Upper lobe of right lung (tissue), 1 donor: ENCODE measurements at regions not wholly inside any gene's neighbourhood (a gene's known extent, or its start where the extent isn't known, plus 50 kb on each side); places are given as distances from the start of the nearest gene placed in this dataset.

Source experiments
- ATAC-seq: fragments of 200-7000 bp; cut with Tn5 transposase; one replicate; pipeline ENCODE4 v1.9.1; 2020; ENCODE audit warnings: mild to moderate bottlenecking, moderate library complexity
- DNase-seq: peaks from one replicate; pipeline ENCODE4 v3.0.0-alpha.2; 2020
- H3K27ac ChIP-seq: fragments of 200-600 bp; one replicate; pipeline ENCODE4 v1.8.0; 2022
- H3K27me3 ChIP-seq: fragments of 200-600 bp; one replicate; pipeline ENCODE4 v1.8.0; 2022; ENCODE audit warnings: mild to moderate bottlenecking
- H3K36me3 ChIP-seq: fragments of 200-600 bp; one replicate; pipeline ENCODE4 v1.8.0; 2022
- H3K4me1 ChIP-seq: fragments of 200-600 bp; one replicate; pipeline ENCODE4 v1.8.0; 2022
- H3K4me3 ChIP-seq: fragments of 200-600 bp; one replicate; pipeline ENCODE4 v1.8.0; 2022; ENCODE audit warnings: mild to moderate bottlenecking
- H3K9me3 ChIP-seq: fragments of 200-600 bp; one replicate; pipeline ENCODE4 v1.8.0; 2022
- intact Hi-C: fragments of 100-400 bp; cut with DNase I; formaldehyde crosslinking; loops from one replicate; pipeline ENCODE4 v1.11.0; 2022
- TF ChIP-seq, protein P1 (sequence below): fragments of 200-600 bp; IDR thresholded peaks from one replicate; pipeline ENCODE4 v1.8.0; 2022; ENCODE audit warnings: antibody characterized with exemption
- donor health status: DM: no; HTN: yes; CAD: no; lungs with severe emphysema.

DNA sequence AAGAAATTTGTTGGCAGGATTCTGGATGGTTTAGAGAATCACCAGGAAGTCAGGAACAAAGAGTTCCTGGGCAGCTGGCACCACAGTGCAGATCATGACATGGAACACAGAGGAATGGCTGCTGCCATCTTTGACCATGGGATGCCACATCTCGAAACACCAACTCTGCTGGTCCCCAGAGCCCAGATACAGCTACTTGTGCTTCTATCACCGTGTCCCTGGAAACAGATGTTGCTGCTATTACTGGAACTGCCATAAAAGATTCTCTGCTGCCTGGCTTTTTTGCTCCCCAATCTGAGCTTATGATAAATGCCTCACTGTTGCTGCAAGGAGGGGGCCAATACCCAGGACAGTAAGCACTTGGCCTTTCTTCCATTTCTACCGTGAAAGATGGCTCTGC is 185.2 kb downstream of the CSNK2A3 start:
- Histone ChIP-seq H3K27me3 (no peaks in the 10 kb centered on the region), H3K9me3 (no peaks in the 10 kb centered on the region), H3K36me3 (no peaks in the 10 kb centered on the region), H3K27ac (no peak overlapping the region), H3K4me1 (no peaks in the 10 kb centered on the region), H3K4me3 (no peak overlapping the region)
- ATAC-seq (no peak), DNase-seq (no peak)
- intact Hi-C loops, result no loop called here
- TF ChIP-seq, protein P1, sequence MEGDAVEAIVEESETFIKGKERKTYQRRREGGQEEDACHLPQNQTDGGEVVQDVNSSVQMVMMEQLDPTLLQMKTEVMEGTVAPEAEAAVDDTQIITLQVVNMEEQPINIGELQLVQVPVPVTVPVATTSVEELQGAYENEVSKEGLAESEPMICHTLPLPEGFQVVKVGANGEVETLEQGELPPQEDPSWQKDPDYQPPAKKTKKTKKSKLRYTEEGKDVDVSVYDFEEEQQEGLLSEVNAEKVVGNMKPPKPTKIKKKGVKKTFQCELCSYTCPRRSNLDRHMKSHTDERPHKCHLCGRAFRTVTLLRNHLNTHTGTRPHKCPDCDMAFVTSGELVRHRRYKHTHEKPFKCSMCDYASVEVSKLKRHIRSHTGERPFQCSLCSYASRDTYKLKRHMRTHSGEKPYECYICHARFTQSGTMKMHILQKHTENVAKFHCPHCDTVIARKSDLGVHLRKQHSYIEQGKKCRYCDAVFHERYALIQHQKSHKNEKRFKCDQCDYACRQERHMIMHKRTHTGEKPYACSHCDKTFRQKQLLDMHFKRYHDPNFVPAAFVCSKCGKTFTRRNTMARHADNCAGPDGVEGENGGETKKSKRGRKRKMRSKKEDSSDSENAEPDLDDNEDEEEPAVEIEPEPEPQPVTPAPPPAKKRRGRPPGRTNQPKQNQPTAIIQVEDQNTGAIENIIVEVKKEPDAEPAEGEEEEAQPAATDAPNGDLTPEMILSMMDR, result no peak

DNA sequence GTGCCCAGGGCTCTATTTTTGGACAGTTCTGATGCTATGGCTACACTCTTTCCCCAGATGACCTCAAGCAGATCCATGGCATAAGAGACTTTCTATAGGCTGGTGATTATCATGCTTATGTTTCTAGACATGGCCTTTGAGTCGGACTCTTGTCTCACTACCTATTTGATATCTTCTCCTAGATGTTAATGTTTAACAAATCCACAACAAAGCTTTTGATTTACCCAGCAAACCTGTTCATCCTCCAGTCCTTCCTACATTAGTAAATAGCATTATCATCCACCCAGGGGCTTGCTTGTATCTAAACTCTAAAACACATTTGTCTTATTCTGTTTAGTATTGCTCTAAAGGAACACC is 188.7 kb downstream of the CSNK2A3 start:
- no peak overlapping the region for H3K4me3 ChIP-seq
- DNase-seq, result no peak
- no peak overlapping the region for H3K27ac ChIP-seq
- intact Hi-C loops, result no loop called here
- TF ChIP-seq, protein P1, result no peak
- no peaks in the 10 kb centered on the region for H3K4me1 ChIP-seq
- H3K36me3 ChIP-seq, result no peaks in the 10 kb centered on the region
- no peaks in the 10 kb centered on the region for H3K9me3 ChIP-seq
- ATAC-seq, result no peak
- H3K27me3 ChIP-seq, result no peaks in the 10 kb centered on the region

DNA sequence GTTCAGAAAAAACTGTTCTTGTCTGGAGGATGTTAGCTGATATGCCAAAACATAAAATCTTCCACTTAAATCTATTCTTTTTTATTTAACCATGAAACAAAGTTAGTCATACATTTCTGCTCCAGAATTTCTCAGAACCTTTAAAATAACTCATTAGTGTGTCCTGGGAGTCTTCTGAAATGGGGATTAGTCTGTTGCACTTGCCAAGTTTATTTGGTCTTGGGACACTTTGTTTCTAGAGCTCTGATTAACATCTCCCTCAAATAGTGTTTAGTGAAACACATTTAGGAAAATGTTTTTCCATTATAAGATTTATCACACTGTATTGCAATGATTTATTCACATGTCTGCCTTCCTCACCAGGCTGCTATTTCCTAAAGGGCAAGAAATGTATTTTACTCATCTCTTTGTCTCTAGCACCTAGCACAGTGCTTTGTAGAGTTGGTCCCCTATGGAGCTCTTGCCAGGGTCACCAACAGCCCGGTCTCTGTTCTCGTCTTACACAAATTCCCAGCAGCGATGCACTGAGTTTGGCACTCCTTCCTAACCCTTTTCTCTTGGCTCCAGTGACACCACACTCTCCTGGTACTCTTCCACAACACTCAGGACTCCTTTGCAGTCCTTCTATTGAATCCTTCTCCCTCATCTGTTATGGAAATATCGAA is 189.2 kb downstream of the CSNK2A3 start:
- no peak for DNase-seq

DNA sequence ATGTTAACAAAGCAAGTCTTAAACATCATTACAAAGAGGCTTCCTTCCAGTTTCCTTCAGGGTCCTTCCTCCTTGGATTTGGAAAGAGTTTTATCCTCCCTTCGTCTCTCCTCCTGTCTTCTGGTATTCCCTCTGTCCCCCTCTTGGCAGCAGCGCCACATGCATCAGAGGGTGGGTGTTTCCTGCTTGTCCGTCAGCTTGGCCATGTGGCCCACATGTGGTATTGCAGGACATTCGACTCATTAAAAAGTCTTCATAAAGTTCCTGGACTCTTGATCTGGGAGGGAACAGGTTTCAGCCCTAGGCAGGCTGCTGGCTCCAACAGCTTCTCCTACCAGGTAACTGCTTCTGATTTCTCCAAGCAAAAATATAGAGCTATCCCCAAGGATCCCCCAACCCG is 189.8 kb downstream of the CSNK2A3 start:
- ATAC-seq (no peak), DNase-seq (no peak)
- Histone ChIP-seq H3K27me3 (no peaks in the 10 kb centered on the region), H3K4me3 (no peak overlapping the region), H3K36me3 (no peaks in the 10 kb centered on the region), H3K4me1 (no peaks in the 10 kb centered on the region), H3K9me3 (no peaks in the 10 kb centered on the region), H3K27ac (no peak overlapping the region)
- TF ChIP-seq, protein P1, result peak; percentile 13
- intact Hi-C loops, result no loop called here

More for the DNA sequence above, 189.2 kb downstream of the CSNK2A3 start:
- Histone ChIP-seq H3K4me3 (no peak overlapping the region), H3K4me1 (no peaks in the 10 kb centered on the region), H3K27me3 (no peaks in the 10 kb centered on the region), H3K36me3 (no peaks in the 10 kb centered on the region), H3K9me3 (no peaks in the 10 kb centered on the region), H3K27ac (no peak overlapping the region)
- TF ChIP-seq, protein P1, result no peak
- no peak for ATAC-seq
- intact Hi-C loops, result no loop called here

DNA sequence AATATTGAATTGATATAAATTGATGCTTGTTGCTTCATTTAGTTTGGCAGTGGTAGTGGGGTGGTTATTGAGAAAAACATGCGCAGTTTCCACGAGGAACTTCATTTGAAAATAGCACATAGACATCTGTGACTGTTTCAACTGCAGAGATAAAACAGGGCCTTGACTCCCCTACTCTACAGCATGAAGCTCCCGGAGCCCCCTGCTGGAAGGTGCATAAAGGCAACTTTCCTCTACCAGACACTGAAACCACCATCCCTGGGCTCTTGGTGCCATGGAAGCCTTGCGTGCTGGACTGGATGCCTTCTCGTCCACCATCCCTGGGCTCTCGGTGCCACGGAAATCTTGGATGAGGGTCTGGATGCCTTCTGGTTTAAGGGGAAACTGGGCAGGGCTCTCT is 195.9 kb downstream of the CSNK2A3 start:
- intact Hi-C loops, result no loop called here
- no peak overlapping the region for H3K27ac ChIP-seq
- no peak overlapping the region for H3K4me3 ChIP-seq
- TF ChIP-seq, protein P1, result peak; percentile 41
- ATAC-seq (peak; percentile 23), DNase-seq (no peak)
- no peaks in the 10 kb centered on the region for H3K27me3 ChIP-seq
- H3K9me3 ChIP-seq, result no peaks in the 10 kb centered on the region
- no peaks in the 10 kb centered on the region for H3K36me3 ChIP-seq
- no peaks in the 10 kb centered on the region for H3K4me1 ChIP-seq
